ENCODE measurements at regions not wholly inside any gene's neighbourhood (a gene's known extent, or its start where the extent isn't known, plus 50 kb on each side); places are given as distances from the start of the nearest gene placed in this dataset.

DNA sequence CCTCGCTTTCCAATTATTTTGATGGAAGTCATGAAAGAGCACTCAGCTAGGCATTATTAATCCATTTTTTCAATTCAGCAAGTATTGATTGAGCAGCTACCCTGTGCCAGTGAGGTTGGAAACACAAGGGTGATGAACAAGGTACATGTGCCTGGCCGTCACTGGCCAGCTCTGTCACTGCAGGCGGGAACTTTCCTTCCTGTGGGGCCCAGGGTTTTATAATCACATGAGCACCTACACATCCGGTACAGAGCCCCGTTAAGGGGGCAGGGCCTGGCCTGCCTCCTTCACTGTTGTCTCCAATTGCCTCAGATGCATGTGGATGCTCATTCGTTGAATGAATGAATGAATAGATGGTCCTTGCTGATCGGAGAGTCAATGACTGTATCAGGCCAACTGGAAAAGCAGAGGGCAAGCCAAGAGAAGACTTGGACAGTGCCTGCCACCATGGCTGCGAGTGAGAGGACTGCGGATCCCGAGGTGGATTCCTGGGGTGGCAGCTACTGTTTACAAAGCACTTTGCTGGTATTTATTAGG lies 55.9 kb upstream of the KCNMB1 start:
- DNase-seq (ENCODE audit: extremely low spot score), result no peak
- TF ChIP-seq CTBP1 (IDR thresholded peaks at IDR 0.05; ENCODE audit: borderline replicate concordance), result no peak
- no peak for TF ChIP-seq ELF4 (IDR thresholded peaks at IDR 0.05)
- no peak for TF ChIP-seq NFRKB (IDR thresholded peaks at IDR 0.05)
- TF ChIP-seq TARDBP (IDR thresholded peaks at IDR 0.05), result no peak
- no peak for TF ChIP-seq HDGF (IDR thresholded peaks at IDR 0.05; ENCODE audit: borderline replicate concordance)
- TF ChIP-seq ZNF384 (IDR thresholded peaks at IDR 0.05), result no peak
- no peak for TF ChIP-seq FOXK2 (IDR thresholded peaks at IDR 0.05)
- TF ChIP-seq SP1 (IDR thresholded peaks at IDR 0.05), result no peak
- TF ChIP-seq FOXA1 (IDR thresholded peaks at IDR 0.05), result no peak
- no peak for TF ChIP-seq ARNT (IDR thresholded peaks at IDR 0.05)
- TF ChIP-seq L3MBTL2 (conservative IDR thresholded peaks at IDR 0.05), result no peak
- no peak for TF ChIP-seq LEF1 (IDR thresholded peaks at IDR 0.05; ENCODE audit: borderline replicate concordance)
- TF ChIP-seq, protein P1, sequence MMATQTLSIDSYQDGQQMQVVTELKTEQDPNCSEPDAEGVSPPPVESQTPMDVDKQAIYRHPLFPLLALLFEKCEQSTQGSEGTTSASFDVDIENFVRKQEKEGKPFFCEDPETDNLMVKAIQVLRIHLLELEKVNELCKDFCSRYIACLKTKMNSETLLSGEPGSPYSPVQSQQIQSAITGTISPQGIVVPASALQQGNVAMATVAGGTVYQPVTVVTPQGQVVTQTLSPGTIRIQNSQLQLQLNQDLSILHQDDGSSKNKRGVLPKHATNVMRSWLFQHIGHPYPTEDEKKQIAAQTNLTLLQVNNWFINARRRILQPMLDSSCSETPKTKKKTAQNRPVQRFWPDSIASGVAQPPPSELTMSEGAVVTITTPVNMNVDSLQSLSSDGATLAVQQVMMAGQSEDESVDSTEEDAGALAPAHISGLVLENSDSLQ (IDR thresholded peaks at IDR 0.05), result no peak
- no peak for TF ChIP-seq FOXM1 (IDR thresholded peaks at IDR 0.05; ENCODE audit: borderline replicate concordance)
- no peak for TF ChIP-seq SUZ12 (IDR thresholded peaks at IDR 0.05)
- no peak for TF ChIP-seq BHLHE40 (IDR thresholded peaks at IDR 0.05; ENCODE audit: borderline replicate concordance)
- ChIA-PET POLR2A (no interaction called here), CTCF (no interaction called here)

- TF ChIP-seq NFRKB (IDR thresholded peaks at IDR 0.05), result no peak
- TF ChIP-seq, protein P1 (IDR thresholded peaks at IDR 0.05), result no peak
- no peak for TF ChIP-seq L3MBTL2 (conservative IDR thresholded peaks at IDR 0.05)
- no peak for TF ChIP-seq ZNF384 (IDR thresholded peaks at IDR 0.05)
- TF ChIP-seq FOXA1 (IDR thresholded peaks at IDR 0.05), result no peak
- TF ChIP-seq SUZ12 (IDR thresholded peaks at IDR 0.05), result no peak
- TF ChIP-seq BHLHE40 (IDR thresholded peaks at IDR 0.05; ENCODE audit: borderline replicate concordance), result no peak
- no peak for TF ChIP-seq TARDBP (IDR thresholded peaks at IDR 0.05)
- no peak for TF ChIP-seq HDGF (IDR thresholded peaks at IDR 0.05; ENCODE audit: borderline replicate concordance)
- no peak for TF ChIP-seq ELF4 (IDR thresholded peaks at IDR 0.05)
- no peak for TF ChIP-seq LEF1 (IDR thresholded peaks at IDR 0.05; ENCODE audit: borderline replicate concordance)
- TF ChIP-seq ARNT (IDR thresholded peaks at IDR 0.05), result no peak
- no peak for TF ChIP-seq FOXK2 (IDR thresholded peaks at IDR 0.05)
- CTCF ChIA-PET, result interaction anchor here (0.7 kb wide), 1 partner anchor 1280 kb away, joined by 5 read pairs; no protein-coding TSS in a partner anchor
- no peak for DNase-seq (ENCODE audit: extremely low spot score)
- POLR2A ChIA-PET, result no interaction called here
These were observed 55.0 kb upstream of the KCNMB1 start for GRCh38 chr5:170444181-170444580.

DNA sequence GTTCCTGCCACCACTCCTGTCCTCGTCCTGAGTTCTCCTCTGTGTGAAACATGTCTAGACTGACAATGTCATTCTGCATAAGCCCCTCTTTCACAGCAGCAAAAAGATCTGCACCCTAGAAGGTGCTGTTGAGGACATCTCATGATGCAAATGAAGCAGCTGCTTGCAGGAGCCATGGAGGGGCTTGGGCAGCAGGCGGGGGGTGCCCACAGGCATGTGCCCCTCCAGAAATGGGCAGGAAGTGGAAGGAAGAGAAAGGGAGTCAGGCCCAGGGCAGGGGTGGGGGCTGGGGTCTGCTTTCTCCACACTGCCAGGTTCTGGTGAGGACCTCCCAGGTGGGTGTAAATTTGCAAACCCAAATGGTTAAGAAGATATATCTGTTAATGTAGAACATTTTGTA lies 54.5 kb upstream of the KCNMB1 start:
- ChIA-PET POLR2A (no interaction called here), CTCF (no interaction called here)
- TF ChIP-seq TARDBP (IDR thresholded peaks at IDR 0.05) (no peak), SUZ12 (IDR thresholded peaks at IDR 0.05) (no peak), ZNF384 (IDR thresholded peaks at IDR 0.05) (no peak), FOXA1 (IDR thresholded peaks at IDR 0.05) (no peak), NFRKB (IDR thresholded peaks at IDR 0.05) (no peak), L3MBTL2 (conservative IDR thresholded peaks at IDR 0.05) (no peak)
- TF ChIP-seq, protein P1 (IDR thresholded peaks at IDR 0.05), result no peak
- DNase-seq (ENCODE audit: extremely low spot score), result no peak

DNA sequence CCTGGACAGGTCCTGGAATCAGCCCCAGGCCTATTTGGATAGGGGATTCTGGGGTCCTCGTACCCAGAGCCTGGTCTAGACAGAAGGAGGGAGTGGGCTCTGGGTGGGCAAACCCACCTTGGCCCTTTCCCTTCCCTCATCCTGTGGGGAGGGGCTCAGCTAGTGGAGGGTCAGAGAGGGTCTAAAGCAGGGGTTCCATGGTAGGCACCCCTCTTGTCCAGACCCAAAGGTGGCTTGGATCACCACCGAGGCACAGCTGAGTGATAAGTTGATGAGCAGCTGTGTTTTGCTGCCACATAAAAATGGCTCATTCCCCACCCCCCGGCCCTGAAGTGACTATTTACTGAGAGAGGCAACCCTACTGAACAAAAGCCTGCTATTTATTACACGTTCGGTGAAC lies 53.8 kb upstream of the KCNMB1 start:
- ChIA-PET POLR2A (no interaction called here), CTCF (no interaction called here)
- no peak for TF ChIP-seq CTBP1 (IDR thresholded peaks at IDR 0.05; ENCODE audit: borderline replicate concordance)
- no peak for TF ChIP-seq ARNT (IDR thresholded peaks at IDR 0.05)
- no peak for TF ChIP-seq FOXM1 (IDR thresholded peaks at IDR 0.05; ENCODE audit: borderline replicate concordance)
- no peak for TF ChIP-seq SP1 (IDR thresholded peaks at IDR 0.05)
- no peak for TF ChIP-seq ZNF384 (IDR thresholded peaks at IDR 0.05)
- TF ChIP-seq LEF1 (IDR thresholded peaks at IDR 0.05; ENCODE audit: borderline replicate concordance), result no peak
- no peak for TF ChIP-seq HDGF (IDR thresholded peaks at IDR 0.05; ENCODE audit: borderline replicate concordance)
- no peak for TF ChIP-seq FOXA1 (IDR thresholded peaks at IDR 0.05)
- no peak for TF ChIP-seq FOXK2 (IDR thresholded peaks at IDR 0.05)
- TF ChIP-seq, protein P1 (IDR thresholded peaks at IDR 0.05), result no peak
- no peak for TF ChIP-seq NFRKB (IDR thresholded peaks at IDR 0.05)
- TF ChIP-seq TARDBP (IDR thresholded peaks at IDR 0.05), result no peak
- no peak for TF ChIP-seq BHLHE40 (IDR thresholded peaks at IDR 0.05; ENCODE audit: borderline replicate concordance)
- TF ChIP-seq SUZ12 (IDR thresholded peaks at IDR 0.05), result no peak
- no peak for DNase-seq (ENCODE audit: extremely low spot score)

DNA sequence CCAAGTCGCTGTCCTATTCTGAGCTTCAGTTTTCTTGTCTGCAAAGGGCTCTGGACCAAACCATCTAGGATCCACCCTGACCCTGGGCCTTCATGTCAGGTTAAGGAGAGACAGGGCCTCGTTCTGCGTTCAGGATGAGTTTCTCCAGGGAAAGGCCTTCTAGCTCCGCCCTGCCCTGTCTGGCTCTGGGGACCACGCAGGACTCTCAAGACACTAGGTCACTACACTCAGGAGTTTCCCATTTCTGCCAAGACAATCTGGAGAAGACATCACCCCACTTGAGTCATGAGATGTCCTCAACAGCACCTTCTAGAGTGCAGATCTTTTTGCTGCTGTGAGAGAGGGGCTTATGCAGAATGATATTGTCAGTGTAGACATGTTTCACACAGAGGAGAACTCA lies 53.2 kb upstream of the KCNMB1 start:
- CTCF ChIA-PET, result no interaction called here
- POLR2A ChIA-PET, result no interaction called here
- TF ChIP-seq L3MBTL2 (conservative IDR thresholded peaks at IDR 0.05), result no peak
- no peak for TF ChIP-seq FOXA1 (IDR thresholded peaks at IDR 0.05)
- no peak for TF ChIP-seq NFRKB (IDR thresholded peaks at IDR 0.05)
- TF ChIP-seq ELF4 (IDR thresholded peaks at IDR 0.05), result no peak
- no peak for TF ChIP-seq FOXK2 (IDR thresholded peaks at IDR 0.05)
- TF ChIP-seq ZNF384 (IDR thresholded peaks at IDR 0.05), result no peak
- TF ChIP-seq LEF1 (IDR thresholded peaks at IDR 0.05; ENCODE audit: borderline replicate concordance), result no peak
- TF ChIP-seq BHLHE40 (IDR thresholded peaks at IDR 0.05; ENCODE audit: borderline replicate concordance), result no peak
- TF ChIP-seq FOXM1 (IDR thresholded peaks at IDR 0.05; ENCODE audit: borderline replicate concordance), result no peak
- TF ChIP-seq CTBP1 (IDR thresholded peaks at IDR 0.05; ENCODE audit: borderline replicate concordance), result no peak
- no peak for TF ChIP-seq SUZ12 (IDR thresholded peaks at IDR 0.05)
- TF ChIP-seq SP1 (IDR thresholded peaks at IDR 0.05), result no peak
- TF ChIP-seq, protein P1 (IDR thresholded peaks at IDR 0.05), result no peak
- no peak for TF ChIP-seq ARNT (IDR thresholded peaks at IDR 0.05)
- TF ChIP-seq TARDBP (IDR thresholded peaks at IDR 0.05), result no peak
- no peak for TF ChIP-seq HDGF (IDR thresholded peaks at IDR 0.05; ENCODE audit: borderline replicate concordance)
- DNase-seq (ENCODE audit: extremely low spot score), result no peak

Measured in HEK293T (cell line).